ENCODE measurements at regions not wholly inside any gene's neighbourhood (a gene's known extent, or its start where the extent isn't known, plus 50 kb on each side); places are given as distances from the start of the nearest gene placed in this dataset.
"Not testable (repeated sequence)": the region's sequence is repeated elsewhere in the genome, so short reads cannot be mapped to it uniquely, and the experiment has no call there.

- DNase-seq = no peak
Measured at GRCh38 chr6:131336596-131336995, 201.3 kb downstream of the AKAP7 start.

- DNase-seq = not testable (repeated sequence)
Measured at GRCh38 chr6:131346896-131347295, 211.6 kb downstream of the AKAP7 start.

- no peak for DNase-seq
Measured at GRCh38 chr6:131348572-131348971, 213.3 kb downstream of the AKAP7 start.

GRCh38 chr6:131349199-131349598 lies 213.9 kb downstream of the AKAP7 start:
- DNase-seq = no peak

DNA sequence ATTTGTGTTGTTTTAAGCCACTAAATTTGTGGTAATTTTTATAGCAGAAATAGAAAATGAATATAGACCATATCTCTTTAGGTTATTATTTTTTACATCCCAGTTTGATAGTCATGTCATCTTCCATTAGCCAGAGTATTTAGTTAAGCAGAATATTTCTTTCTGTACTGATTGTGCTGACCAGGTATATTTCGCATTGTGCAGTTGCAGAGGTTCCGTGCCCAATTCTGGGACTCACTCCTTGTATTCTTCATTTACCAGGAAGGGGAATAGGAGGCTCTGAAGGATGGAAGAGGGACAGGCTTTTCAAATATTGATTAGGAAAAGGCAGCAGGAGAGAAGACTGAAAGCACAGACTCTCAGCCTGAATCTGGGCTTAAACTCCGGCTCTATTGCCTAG lies 217.8 kb downstream of the AKAP7 start:
- no peak for DNase-seq

DNA sequence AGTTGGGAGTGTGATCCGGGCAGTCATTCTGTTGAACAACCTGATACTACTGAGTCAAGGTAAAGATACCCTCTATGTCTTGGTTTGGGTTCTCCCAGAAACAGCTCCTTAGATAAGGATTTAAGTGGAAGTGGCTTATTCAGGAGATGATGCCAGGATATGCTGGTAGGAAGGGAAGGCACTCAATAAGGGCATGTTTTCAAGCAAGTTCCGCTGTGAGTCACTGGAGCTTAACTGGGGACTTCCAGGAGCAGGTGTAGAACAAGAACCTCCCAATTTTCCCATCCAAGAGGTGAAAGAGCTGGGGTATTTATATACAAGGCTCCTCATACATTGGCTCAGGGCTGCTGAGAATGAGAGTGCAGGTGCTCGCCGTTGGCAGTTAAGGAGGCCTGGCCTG lies 218.6 kb downstream of the AKAP7 start:
- DNase-seq = no peak

DNA sequence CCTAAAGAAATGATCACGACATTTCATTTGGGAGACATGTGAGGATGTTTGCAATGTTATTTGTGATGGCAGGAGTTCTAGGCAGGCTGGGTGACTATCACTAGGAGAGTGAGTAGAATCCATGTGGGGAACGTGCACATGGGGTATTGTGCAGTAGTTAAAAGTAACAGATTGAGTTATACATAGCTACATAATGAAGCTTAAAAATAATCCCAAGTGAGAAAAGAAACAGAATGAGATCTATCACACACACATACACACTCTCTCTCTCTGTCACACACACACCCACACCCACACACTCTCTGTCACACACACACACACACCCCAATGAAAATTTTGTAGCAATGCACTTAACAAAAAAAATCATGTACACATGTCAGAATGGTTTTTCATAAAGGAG lies 218.7 kb upstream of the ARG1 start:
- no peak for DNase-seq

GRCh38 chr6:131356161-131356560 lies 216.9 kb upstream of the ARG1 start:
- DNase-seq = no peak

- no peak for DNase-seq
Measured at GRCh38 chr6:131357501-131357900, 215.5 kb upstream of the ARG1 start.

DNA sequence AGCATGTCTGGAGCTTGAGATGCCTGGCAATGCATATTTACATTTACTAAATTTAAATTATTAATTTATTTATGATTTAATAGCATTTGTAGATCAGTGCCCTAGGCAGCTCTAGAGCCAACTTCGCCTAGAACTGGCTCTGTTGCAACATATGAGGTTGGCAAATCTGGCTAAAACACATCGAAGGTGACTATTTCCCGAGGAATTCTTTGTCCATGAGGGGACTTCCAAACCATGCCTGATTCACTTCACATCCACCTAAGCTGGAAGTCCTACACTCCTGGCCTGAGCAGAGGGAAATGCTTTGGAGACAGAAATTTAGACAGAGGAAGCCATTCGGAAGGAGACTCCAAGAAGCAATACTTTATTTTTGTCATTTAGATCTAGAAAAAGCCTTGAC lies 211.0 kb upstream of the ARG1 start:
- no peak for DNase-seq

DNA sequence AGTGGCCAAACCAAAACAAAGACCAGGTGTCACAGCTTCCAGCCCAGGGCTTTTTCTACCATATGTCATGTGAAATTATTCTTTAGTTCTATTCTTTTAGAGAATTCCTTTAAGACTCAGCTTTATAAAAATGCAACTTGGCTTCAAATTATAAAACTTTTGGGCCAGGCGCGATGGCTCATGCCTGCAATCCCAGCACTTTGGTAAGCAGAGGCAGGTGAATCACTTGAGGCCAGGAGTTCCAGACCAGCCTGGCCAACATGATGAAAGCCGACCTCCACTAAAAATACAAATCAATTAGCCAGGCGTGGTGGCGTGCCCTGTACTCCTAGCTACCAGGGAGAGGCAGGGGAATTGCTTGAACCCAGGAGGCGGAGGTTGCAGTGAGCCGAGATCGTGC lies 210.3 kb upstream of the ARG1 start:
- DNase-seq = no peak

DNA sequence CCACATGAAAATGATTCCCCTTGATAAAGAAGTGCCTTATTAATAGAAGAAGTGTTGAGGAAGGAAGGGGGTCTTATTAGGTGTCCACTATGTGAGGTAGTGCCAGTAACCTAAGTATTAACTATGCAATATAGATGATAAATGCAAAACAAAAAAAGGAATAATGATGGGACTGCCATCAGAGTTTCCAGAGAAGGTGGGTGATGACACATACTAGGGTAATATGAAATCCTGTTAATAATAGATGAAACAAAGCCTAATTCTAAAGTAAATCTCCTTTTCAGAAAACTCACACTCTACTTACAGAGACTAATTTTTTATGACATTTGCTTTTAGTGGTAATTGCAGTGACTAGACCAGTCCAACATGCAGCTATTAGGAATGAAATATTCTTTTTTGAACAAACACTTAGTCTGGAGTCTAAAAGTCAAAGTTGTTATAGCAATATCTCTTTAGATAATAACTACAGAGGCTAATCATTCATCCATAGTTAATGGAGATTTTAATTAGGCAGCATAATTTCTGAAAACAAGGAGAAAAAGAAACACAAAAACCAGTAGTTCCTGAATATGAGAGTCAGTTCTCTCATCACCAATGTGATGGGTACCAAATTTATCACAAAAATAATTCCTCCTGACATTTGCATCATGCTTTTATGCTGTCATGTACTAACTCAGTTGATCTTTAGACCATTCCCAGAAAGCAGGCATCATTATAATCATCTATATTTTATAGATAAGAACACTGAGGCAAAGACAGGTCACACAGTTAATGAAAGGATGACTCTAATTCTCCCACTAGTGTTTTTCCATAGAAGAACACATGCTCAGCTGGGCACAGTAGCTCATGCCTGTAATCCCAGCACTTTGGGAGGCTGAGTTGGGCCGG lies 208.8 kb upstream of the ARG1 start:
- DNase-seq = no peak

- no peak for DNase-seq
Measured at GRCh38 chr6:131366223-131366622, 206.8 kb upstream of the ARG1 start.

GRCh38 chr6:131367206-131367873 lies 205.7 kb upstream of the ARG1 start:
- no peak for DNase-seq

- no peak for DNase-seq
Measured at GRCh38 chr6:131368198-131368911, 204.7 kb upstream of the ARG1 start.

DNA sequence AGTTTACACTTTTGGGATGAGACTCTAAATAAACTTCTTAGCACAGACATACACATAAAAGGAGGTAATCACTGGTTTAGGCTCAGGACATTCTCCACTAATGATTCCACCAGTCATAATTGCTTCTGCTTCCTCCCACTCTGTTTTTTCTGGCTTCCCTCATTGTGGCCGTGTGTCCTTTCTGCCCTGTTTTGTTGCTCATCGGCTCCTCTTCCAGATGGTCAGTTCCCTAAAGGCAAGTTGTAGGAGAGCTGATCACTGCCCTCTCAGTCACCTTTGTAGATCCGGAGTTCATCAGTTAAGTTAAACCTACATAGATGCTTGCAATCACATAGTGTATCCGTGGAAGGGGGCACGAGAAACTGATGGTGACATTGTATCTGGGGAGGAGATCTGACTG lies 200.5 kb upstream of the ARG1 start:
- no peak for DNase-seq

DNA sequence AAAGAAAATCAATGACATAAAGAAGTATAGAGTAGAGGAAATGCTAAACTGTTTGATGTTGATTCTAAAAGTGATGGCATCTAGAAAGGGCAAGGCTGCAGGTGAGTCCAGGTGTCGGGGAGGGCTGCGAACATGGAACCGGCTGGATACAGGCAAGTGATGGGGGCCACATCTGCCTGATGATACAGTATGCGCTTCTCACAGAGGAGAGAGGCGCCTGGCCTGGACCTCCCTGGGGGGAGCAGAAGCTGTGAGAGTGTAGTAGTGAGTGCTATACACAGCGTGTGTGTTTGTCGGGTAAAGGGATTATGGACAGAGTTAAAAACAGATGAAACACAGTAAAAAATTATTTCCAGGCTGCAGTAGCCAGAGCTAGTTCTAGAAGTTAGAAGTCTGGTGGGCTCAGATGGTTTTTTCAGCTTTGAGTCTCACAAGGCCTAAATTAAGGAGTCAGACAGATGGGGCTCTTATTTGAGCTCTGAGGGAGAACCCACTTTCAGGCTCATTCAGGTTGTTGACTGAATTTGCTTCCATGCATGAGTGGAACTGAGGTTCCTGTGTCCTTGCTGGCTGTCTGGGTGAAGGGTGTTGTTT lies 195.8 kb upstream of the ARG1 start:
- no peak for DNase-seq

DNA sequence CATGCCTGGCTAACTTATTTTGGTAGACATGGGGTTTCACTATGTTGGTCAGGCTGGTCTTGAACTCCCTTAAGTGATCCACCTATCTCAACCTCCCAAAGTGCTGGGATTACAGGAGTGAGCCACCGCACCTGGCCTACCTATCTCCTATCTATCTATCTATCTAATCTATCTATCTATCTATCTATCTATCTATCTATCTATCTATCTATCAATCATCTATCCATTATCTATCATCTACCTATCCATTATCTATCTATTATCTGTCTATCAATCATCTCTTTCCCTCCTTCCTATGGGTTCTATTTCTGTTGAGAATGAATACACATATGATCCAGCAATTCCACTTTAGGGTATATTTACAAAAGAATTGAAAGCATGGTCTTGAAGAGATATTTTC lies 194.2 kb upstream of the ARG1 start:
- no peak for DNase-seq

DNA sequence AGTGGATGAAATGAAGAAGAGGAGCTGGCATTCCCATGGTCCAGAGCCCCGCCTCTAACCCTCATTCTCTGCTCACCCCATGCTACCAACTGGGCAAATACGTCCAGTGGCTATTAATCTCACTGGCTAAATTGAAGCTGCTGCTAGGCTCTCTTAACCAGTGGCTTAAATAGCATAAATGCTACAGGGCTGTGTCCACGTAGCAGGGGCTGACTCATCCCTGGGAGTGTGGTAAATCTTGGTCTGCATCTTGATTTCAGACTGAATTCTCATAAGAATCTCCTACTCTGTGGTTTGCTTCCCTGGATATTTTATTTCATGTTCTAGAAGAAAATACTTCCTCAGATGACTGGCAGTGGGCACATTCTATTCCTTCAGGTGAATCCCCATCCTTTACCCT lies 193.1 kb upstream of the ARG1 start:
- DNase-seq = no peak

DNA sequence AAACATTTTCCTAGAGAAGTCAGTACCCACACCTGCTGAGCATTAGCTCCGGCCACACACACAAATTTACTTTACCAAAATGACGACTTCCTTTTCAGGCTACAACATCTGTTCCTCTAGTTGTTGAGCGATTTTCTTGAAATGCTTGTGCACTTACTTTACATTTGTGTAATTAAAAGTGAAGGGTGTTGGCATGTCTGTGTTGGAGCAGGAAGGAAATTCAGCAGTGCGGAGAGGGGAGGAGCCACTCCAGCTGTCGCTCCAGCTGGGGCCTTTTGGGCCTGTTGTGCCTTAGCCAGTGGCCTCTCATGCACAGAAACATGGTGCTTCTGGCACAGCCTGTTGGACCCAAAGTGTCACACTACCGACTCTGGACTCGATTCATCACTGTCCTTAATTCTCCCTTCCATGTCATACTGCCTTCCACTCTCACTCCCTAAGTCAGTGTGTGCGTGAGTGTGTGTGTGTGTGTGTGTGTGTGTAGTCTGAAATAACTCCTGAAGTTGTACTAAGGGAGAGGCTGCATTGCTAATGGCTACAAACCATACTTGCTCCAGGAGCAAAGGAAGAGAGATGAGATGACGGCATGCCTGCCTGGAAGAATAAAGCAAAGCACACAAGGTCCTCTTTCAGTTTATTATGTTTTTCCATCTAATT lies 191.8 kb upstream of the ARG1 start:
- DNase-seq = no peak

DNA sequence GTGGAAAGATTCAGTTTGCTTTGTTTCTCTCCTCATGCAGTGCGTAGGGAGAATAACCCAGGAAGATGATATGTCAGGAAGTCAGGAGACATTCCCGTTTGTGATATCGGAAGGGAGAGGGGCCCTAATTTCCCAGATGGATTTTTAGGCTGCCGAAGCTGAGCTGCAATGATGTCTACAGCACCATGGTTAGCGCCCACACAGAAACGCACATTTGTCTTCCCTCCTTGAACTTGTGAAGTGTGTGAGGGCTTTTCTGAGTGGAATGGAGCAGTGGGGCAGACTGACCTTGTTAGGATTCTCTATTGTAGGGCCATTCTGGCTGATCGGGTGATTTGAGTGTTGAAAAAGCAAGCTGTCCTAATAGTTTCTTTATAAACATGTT lies 191.3 kb upstream of the ARG1 start:
- DNase-seq = no peak

DNA sequence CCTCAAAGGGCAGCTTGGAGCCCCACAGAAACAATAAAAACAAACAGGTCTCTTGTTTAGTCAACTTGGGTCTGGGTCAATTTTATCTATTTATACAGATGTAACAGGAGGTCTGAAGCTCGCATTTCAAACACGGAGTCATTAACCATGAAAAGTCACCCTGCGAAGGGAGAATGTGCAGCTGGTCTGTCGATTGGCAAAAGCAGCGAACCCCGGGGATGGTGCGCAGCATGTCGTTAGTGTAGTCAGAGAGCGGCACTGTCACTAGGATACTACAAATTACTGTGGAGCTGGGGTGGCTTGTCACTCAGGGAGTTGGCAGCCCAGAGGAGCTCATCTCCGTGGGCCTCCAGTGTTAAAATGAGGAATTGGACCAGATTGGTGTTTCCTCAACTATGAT lies 190.4 kb upstream of the ARG1 start:
- DNase-seq = no peak

All from stimulated activated CD4-positive, alpha-beta T cell treated with anti-CD3 and anti-CD28 coated beads, Interleukin-15, amount 100 ng/mL, for 24 hours (primary cell).